HG03159 (cell line): ENCODE measurements at regions not wholly inside any gene's neighbourhood (a gene's known extent, or its start where the extent isn't known, plus 50 kb on each side); places are given as distances from the start of the nearest gene placed in this dataset.
"Not testable (repeated sequence)": the region's sequence is repeated elsewhere in the genome, so short reads cannot be mapped to it uniquely, and the experiment has no call there.

Experiments
- ATAC-seq: cut with Tn5 transposase; IDR thresholded peaks from one replicate; pipeline ENCODE4 v1.9.1; 2021; ENCODE audit warnings: mild to moderate bottlenecking, moderate library complexity; ENCODE audit not compliant: unreplicated experiment

DNA sequence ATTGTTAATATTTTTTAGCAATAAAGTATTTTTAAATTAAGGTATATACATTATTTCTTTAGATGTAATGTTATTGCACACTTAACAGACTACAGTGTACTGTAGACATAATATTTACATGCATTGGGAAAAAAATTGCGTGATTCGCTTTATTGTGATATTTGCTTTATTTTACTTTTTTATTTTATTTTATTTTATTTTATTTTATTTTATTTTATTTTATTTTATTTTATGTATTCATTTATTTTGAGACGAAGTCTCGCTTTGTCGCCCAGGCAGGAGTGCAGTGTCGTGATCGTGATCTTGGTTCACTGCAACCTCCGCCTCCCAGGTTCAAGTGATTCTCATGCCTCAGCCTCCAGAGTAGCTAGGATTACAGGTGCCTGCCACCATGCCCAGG lies 1522.7 kb downstream of the AMY1C start:
- not testable (repeated sequence) for ATAC-seq

- ATAC-seq, result no peak
These were observed 1545.1 kb downstream of the AMY1C start for GRCh38 chr1:105294838-105295237.

- ATAC-seq, result no peak
These were observed 1560.4 kb downstream of the AMY1C start for GRCh38 chr1:105310063-105310462.

GRCh38 chr1:105317976-105318375 lies 1568.3 kb downstream of the AMY1C start:
- no peak for ATAC-seq

- no peak for ATAC-seq
These were observed 1577.2 kb downstream of the AMY1C start for GRCh38 chr1:105326886-105327285.

- no peak for ATAC-seq
These were observed 1587.7 kb downstream of the AMY1C start for GRCh38 chr1:105337420-105337819.

- no peak for ATAC-seq
These were observed 1593.6 kb downstream of the AMY1C start for GRCh38 chr1:105343317-105343716.

DNA sequence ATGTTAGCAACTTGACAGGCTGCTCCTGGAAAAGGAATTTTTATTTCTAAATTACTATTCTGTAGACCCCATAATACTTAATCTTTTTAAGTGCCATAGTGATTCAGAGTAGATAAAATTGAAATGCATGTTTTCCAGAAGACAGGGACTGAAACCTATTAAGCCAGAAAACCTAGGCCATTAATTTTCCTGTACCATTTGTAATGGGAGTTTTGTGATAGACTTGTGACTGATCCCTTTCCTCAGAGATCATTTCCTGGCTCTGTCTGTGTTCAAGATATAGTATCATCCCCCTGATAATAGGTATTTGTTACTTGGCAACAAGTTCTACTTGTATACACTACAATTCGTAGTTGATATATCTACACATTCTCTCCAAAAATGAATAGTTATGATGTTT lies 1609.8 kb downstream of the AMY1C start:
- no peak for ATAC-seq

- no peak for ATAC-seq
These were observed 1612.7 kb downstream of the AMY1C start for GRCh38 chr1:105362438-105362837.

- ATAC-seq, result no peak
These were observed 1618.7 kb downstream of the AMY1C start for GRCh38 chr1:105368446-105368845.

DNA sequence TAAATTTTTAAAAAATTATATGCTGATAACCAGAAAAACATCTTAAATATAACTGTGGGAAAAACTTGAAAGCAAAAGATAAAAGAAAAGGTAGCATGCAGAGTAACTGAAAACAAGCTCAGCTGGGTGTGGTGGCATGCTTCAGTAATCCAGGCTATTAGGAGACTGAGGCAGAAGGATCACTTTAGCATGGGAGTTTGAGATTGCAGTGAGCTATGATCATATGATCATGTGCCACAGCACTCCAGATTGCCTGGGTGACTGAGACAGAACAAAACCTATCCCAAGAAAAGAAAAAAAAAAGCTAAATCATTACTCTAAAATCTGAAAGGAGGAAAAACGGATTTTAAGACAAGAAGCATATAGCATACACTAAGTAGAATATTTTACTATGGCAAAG lies 1624.0 kb downstream of the AMY1C start:
- ATAC-seq, result no peak

DNA sequence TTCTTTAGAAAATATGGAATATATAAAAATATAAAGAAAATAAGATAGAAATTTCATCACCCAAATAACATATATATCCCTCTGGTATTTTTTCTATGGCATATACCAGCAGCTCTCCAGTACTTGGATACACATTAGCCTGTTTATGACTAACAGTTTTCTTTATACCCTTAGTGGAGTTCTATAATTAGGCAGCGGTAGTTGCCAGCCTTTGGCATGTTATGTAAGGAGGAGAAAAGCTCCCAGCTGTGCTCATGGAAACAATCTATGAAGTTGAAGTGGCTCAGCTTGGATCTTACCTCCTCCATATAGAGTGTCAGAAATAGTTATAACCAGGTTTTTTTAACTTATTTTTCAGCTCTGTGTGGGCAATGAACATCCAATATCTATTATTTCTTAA lies 1636.8 kb downstream of the AMY1C start:
- ATAC-seq, result no peak

DNA sequence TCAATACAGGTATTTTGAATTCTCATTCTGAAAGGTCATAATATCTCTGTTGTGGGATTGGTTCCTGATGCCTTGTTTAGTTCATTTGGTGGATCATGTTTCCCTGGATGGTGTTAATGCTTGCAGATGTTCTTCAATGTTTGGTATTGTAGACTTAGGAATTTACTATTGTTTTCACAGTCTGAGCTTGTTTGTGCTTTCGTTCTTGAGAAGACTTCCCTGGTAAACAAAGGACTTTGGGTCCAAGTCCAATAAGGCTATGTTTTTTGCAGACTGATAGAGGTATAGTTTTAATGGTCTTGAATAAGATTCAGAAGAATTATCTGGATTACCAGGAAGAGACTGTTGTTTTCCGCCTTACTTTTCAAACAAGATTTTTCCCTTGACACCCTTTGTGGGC lies 1646.3 kb downstream of the AMY1C start:
- ATAC-seq, result no peak

DNA sequence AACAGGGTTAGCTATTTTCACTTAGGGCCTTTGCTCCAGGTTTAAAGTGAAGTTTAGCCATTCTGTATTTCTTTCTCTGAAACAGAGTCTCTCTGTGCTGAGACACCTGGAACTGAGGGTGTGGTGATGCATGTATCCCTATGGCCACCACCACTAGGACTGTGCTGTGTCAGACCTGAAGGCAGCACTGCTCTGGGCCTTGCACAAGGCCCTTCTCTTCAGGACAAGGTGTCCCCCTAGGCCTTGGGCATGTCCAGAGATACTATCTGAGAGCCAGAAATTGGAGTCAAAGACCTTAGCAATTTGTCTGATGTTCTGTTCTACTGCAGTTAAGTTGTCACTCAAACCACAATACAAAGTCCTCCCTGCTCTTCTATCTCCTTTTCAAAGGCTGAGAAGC lies 1649.2 kb downstream of the AMY1C start:
- no peak for ATAC-seq

DNA sequence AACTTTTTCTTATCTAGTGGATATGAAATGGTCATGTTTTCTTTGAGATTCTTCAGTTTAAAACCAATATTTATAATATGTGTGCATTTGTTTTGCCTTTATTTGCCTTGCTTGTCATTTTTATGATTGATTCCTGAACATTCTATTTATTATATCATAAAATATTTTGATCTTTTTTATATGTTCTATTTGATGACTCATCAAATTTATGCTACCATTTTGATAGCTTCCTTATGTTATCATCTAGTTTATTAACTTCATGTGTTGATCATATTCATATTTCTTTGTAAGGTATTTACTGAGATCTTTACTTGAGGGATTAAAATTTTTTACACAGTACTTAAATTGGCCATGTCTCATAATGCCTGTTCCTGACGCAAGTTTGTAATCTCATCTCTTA lies 1650.0 kb downstream of the AMY1C start:
- ATAC-seq, result no peak

DNA sequence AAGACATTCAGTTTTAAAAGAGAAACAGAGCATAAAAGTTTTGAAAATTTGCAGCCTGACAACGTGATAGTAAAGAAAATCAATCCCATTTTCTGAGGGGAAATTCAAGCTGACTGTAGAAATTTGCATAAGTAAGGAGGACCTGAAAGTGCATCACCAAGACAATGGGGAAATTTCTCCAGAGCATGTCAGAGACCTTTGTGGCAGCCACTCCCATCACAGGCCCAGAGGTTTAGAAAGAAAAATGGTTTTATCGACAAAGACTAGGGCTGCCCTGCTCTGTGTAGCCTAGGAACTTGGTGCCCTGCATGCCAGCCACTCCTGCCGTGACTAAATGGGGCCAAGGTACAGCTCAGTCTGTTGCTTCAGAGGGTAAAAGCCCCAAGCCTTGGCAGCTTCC lies 1640.2 kb upstream of the PRMT6 start:
- ATAC-seq, result no peak

- ATAC-seq, result no peak
These were observed 1637.4 kb upstream of the PRMT6 start for GRCh38 chr1:105419030-105419429.

- ATAC-seq, result no peak
These were observed 1628.9 kb upstream of the PRMT6 start for GRCh38 chr1:105427543-105427942.

GRCh38 chr1:105436589-105437259 lies 1619.8 kb upstream of the PRMT6 start:
- no peak for ATAC-seq

GRCh38 chr1:105437847-105438246 lies 1618.6 kb upstream of the PRMT6 start:
- no peak for ATAC-seq

GRCh38 chr1:105442901-105443300 lies 1613.6 kb upstream of the PRMT6 start:
- no peak for ATAC-seq

- no peak for ATAC-seq
These were observed 1596.7 kb upstream of the PRMT6 start for GRCh38 chr1:105459759-105460158.

GRCh38 chr1:105462308-105462707 lies 1594.2 kb upstream of the PRMT6 start:
- no peak for ATAC-seq
